CMK (cell line): ENCODE measurements at regions not wholly inside any gene's neighbourhood (a gene's known extent, or its start where the extent isn't known, plus 50 kb on each side); places are given as distances from the start of the nearest gene placed in this dataset.
"Not testable (repeated sequence)": the region's sequence is repeated elsewhere in the genome, so short reads cannot be mapped to it uniquely, and the experiment has no call there.

Source experiments
- DNase-seq: peaks from one replicate; pipeline ENCODE4 v3.0.0-alpha.2; 2010; ENCODE audit warnings: low read depth

DNA sequence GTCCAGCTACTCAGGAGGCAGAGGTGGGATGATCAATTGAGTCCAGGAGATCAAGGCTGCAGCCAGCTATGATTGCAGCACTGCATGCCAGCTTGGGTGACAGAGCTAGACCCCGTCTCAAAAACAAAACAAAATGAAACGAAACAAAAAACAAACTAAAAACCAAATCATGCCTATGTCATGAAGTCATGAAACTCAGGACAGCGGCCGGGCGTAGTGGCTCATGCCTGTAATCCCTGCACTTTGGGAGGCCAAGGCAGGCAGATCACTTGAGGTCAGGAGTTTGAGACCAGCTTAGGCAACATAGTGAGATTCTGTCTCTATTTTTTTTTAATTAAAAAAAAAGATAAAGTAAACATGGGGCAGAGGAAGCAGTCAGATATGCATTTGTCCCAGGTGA is 472.6 kb downstream of the GOLGA6L6 start:
- not testable (repeated sequence) for DNase-seq

- not testable (repeated sequence) for DNase-seq
These were observed 475.4 kb downstream of the GOLGA6L6 start for GRCh38 chr15:20066173-20066572.

DNA sequence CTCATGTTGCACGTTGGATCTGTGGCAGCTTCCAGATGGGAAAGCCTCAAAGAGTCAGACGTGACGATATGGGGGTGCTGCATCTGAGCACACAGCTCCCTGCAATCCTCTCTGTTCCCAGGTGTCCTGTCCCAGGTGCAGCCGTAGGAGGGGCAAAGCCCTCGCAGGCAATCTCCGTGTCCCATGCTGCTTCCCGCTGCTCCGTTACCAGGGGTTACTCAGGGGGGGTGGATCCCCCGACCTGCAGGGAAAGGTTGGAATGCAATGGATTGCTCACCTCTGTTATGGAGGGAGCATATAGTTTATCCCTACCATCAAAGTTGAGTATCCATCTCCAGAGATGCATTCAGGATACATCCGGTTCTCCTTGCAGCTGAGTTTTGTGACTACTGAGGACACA is 476.1 kb downstream of the GOLGA6L6 start:
- not testable (repeated sequence) for DNase-seq

GRCh38 chr15:20063167-20063566 is 478.4 kb downstream of the GOLGA6L6 start:
- DNase-seq: not testable (repeated sequence)

DNA sequence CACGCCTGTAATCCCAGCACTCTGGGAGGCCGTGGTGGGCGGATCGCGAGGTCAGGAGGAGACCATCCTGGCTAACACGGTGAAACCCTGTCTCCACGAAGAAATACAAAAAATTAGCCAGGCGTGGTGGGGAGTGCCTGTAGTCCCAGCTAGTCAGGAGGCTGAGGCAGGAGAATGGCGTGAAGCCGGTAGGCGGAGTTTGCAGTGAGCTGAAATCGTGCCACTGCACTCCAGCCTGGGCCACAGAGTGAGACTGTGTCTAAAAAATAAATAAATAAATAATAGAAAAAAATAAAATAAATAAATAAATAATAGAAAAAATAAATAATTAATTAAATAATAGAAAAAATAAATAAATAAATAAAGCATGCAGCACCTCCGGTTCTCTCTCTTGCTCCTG is 480.8 kb downstream of the GOLGA6L6 start:
- DNase-seq: not testable (repeated sequence)

GRCh38 chr15:20056871-20057270 is 484.7 kb downstream of the GOLGA6L6 start:
- not testable (repeated sequence) for DNase-seq

DNA sequence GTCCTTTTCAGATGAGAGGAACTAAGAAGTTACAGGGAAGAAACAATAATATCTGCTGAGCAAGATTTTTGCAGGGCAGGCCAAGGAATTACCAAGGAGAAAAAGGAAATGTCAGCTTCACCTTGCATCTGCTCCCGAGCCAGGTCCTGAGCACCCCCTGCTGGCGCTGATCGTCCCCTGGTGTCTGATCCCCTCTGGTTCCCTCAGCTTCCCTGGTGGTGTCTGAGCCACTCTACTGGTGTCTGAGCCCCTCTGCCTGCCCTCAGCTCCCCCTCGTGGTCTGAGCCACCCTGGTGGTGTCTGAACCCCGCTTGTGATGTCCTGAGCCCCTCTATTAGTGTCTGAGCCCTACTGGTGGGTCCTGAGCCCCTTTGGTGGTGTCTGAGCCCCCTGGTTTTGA is 485.7 kb downstream of the GOLGA6L6 start:
- not testable (repeated sequence) for DNase-seq

GRCh38 chr15:20048189-20048588 is 493.4 kb downstream of the GOLGA6L6 start:
- DNase-seq: not testable (repeated sequence)

GRCh38 chr15:20045165-20045564 is 496.4 kb downstream of the GOLGA6L6 start:
- DNase-seq: not testable (repeated sequence)

GRCh38 chr15:20040691-20041090 is 500.9 kb downstream of the GOLGA6L6 start:
- not testable (repeated sequence) for DNase-seq

- not testable (repeated sequence) for DNase-seq
These were observed 516.6 kb downstream of the GOLGA6L6 start for GRCh38 chr15:20025040-20025439.

DNA sequence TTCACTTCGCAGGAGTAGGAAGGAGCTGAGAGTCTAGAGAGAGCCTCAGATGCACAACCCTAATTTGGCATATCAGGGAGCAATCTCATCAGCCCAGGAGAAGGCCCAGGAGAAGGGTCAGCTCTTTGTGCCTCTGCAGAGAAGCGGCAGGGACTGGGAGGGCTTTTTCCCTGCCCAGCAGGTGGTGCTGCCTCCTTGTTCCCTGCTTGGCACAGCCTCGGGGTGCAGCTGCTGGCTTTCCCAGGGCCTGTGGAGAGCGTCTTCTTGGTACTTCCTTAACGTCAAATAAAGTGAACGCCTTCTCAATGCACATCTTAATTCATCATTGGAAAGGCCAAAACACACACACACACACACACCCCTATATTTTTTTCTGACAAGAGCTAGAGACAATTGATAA is 519.3 kb downstream of the GOLGA6L6 start:
- not testable (repeated sequence) for DNase-seq

GRCh38 chr15:20021351-20021750 is 520.2 kb downstream of the GOLGA6L6 start:
- DNase-seq: not testable (repeated sequence)

- not testable (repeated sequence) for DNase-seq
These were observed 521.0 kb downstream of the GOLGA6L6 start for GRCh38 chr15:20020588-20020987.

DNA sequence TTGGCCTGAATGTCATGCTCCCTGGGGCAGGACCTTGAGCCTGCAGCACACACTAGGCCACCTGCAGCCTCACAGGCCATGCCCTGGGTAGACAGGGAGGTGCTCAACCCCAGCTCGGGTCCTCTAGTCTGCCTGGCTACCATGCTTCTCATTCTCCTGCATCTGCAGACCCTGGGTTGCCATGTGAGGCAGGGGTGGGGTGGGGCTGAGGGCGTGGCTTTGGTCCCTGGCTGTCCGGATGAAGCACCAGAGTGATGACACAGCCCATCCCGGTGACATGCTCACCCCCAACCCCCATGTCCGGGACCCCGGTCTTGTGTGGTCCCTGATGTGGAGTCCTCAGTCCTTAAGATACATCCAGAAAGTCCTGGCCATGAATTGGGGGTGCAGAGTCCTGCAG is 521.8 kb downstream of the GOLGA6L6 start:
- not testable (repeated sequence) for DNase-seq

- DNase-seq: not testable (repeated sequence)
These were observed 524.0 kb downstream of the GOLGA6L6 start for GRCh38 chr15:20017581-20017980.

GRCh38 chr15:20016941-20017340 is 524.7 kb downstream of the GOLGA6L6 start:
- DNase-seq: not testable (repeated sequence)

DNA sequence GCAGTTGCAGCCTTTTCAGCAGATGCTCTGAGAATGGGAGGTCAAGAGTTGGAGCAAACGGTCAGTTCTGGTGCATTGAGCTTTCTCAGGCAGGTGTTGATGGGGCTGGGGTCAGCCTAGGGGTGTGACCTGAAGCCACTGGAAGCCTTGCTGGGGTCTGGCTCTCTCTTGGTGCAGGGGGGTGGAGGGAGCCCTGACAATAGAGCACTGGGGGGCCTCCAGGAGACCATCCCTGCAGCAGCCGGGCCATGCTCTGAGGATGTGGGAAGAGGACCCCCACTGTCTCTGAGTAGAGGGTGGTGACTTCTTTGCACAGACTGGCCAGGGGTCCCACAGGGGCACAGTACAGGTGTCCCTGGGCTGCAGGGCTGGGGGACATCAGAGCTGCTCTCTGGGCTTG is 528.8 kb downstream of the GOLGA6L6 start:
- not testable (repeated sequence) for DNase-seq

DNA sequence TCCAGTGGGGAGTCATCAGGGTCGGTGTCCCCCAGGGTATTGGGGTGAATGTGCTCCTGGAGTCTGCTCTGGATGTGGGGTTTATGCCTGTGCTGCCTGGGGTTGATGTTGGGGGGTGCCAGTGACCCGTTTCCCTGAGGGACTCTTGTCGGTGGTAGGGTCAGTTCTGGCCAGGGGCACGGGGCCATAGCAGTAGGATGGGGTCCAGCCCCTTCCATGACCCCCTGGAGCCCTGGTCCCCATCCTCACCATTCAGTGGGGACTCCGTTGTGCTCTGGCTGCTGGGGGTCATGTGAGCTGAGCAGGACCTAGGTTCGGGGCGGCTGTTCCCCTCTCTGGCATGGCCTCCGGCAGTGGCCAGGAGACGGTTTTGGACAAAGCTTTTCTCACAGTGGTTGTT is 530.8 kb downstream of the GOLGA6L6 start:
- not testable (repeated sequence) for DNase-seq

GRCh38 chr15:20009619-20010018 is 532.0 kb downstream of the GOLGA6L6 start:
- not testable (repeated sequence) for DNase-seq

GRCh38 chr15:20007338-20007737 is 534.3 kb downstream of the GOLGA6L6 start:
- DNase-seq: not testable (repeated sequence)

GRCh38 chr15:20003471-20003870 is 538.1 kb downstream of the GOLGA6L6 start:
- not testable (repeated sequence) for DNase-seq

- not testable (repeated sequence) for DNase-seq
These were observed 539.0 kb downstream of the GOLGA6L6 start for GRCh38 chr15:20002560-20002959.

- not testable (repeated sequence) for DNase-seq
These were observed 544.9 kb downstream of the GOLGA6L6 start for GRCh38 chr15:19996574-19997194.
